ENCODE measurements at regions not wholly inside any gene's neighbourhood (a gene's known extent, or its start where the extent isn't known, plus 50 kb on each side); places are given as distances from the start of the nearest gene placed in this dataset.
A peak's percentile ranks its signal among the peaks of the same experiment; 100 is the strongest.

GRCh38 chr6:14226051-14226660 lies 108.6 kb downstream of the CD83 start:
- H3K27ac ChIP-seq = no peak overlapping the region
- no peaks in the 10 kb centered on the region for H3K9me3 ChIP-seq
- H3K4me1 ChIP-seq = no peaks in the 10 kb centered on the region
- no peak for DNase-seq
- no peak for ATAC-seq
- intact Hi-C loops (cut with DNase I) = no loop called here
- H3K36me3 ChIP-seq (ENCODE audit: insufficient read depth in 1 of 2, low read depth in 1 of 2) = no peaks in the 10 kb centered on the region
- no peak for TF ChIP-seq CTCF (IDR thresholded peaks at IDR 0.05)
- no peaks in the 10 kb centered on the region for H3K27me3 ChIP-seq (ENCODE audit: insufficient read depth in 3 of 3, low read length in 2 of 3)
- WGBS, 3 donors = 93 to 97% (median 97%) methylated on average over 2 of the region's 2 CpGs
- H3K4me3 ChIP-seq = no peak overlapping the region

GRCh38 chr6:14228571-14228970 lies 111.0 kb downstream of the CD83 start:
- TF ChIP-seq CTCF (IDR thresholded peaks at IDR 0.05) = no peak
- Histone ChIP-seq H3K4me3 (no peak overlapping the region), H3K9me3 (no peaks in the 10 kb centered on the region), H3K4me1 (no peaks in the 10 kb centered on the region), H3K27ac (no peak overlapping the region), H3K27me3 (ENCODE audit: insufficient read depth in 3 of 3, low read length in 2 of 3) (no peaks in the 10 kb centered on the region), H3K36me3 (ENCODE audit: insufficient read depth in 1 of 2, low read depth in 1 of 2) (no peaks in the 10 kb centered on the region)
- DNase-seq (no peak), ATAC-seq (peak in 1 of 4 donors; percentile 14)
- 48 to 61% (median 50%) methylated on average over 7 of the region's 7 CpGs for WGBS, 3 donors
- intact Hi-C loops (cut with DNase I) = no loop called here

- no peak for DNase-seq
- TF ChIP-seq CTCF (IDR thresholded peaks at IDR 0.05) = no peak
- Histone ChIP-seq H3K4me1 (peaks cover under 1% of the 10 kb centered on the region), H3K9me3 (no peaks in the 10 kb centered on the region), H3K27me3 (ENCODE audit: insufficient read depth in 3 of 3, low read length in 2 of 3) (no peaks in the 10 kb centered on the region), H3K4me3 (no peak overlapping the region), H3K36me3 (ENCODE audit: insufficient read depth in 1 of 2, low read depth in 1 of 2) (no peaks in the 10 kb centered on the region), H3K27ac (no peak overlapping the region)
- WGBS, 3 donors = 92 to 97% (median 92%) methylated on average over 6 of the region's 6 CpGs
- intact Hi-C loops (cut with DNase I) = no loop called here
- ATAC-seq = no peak
These were observed 113.5 kb downstream of the CD83 start for GRCh38 chr6:14231071-14231483.

- no peak for DNase-seq
These were observed 114.1 kb downstream of the CD83 start for GRCh38 chr6:14231501-14232280.

More at GRCh38 chr6:14231501-14232280, 114.1 kb downstream of the CD83 start:
- ATAC-seq = no peak
- peaks cover 5% of the 10 kb centered on the region for H3K4me1 ChIP-seq
- H3K4me3 ChIP-seq = no peak overlapping the region
- TF ChIP-seq CTCF (IDR thresholded peaks at IDR 0.05) = no peak
- no peaks in the 10 kb centered on the region for H3K36me3 ChIP-seq (ENCODE audit: insufficient read depth in 1 of 2, low read depth in 1 of 2)
- no peaks in the 10 kb centered on the region for H3K27me3 ChIP-seq (ENCODE audit: insufficient read depth in 3 of 3, low read length in 2 of 3)
- 91 to 92% (median 92%) methylated on average over 7 of the region's 7 CpGs for WGBS, 3 donors
- no peaks in the 10 kb centered on the region for H3K9me3 ChIP-seq
- intact Hi-C loops (cut with DNase I) = no loop called here
- H3K27ac ChIP-seq = no peak overlapping the region
